H1 (cell line): ENCODE measurements at regions not wholly inside any gene's neighbourhood (a gene's known extent, or its start where the extent isn't known, plus 50 kb on each side); places are given as distances from the start of the nearest gene placed in this dataset.
"Not testable (repeated sequence)": the region's sequence is repeated elsewhere in the genome, so short reads cannot be mapped to it uniquely, and the experiment has no call there.

ENCODE experiments used
- CTCF ChIA-PET: fragments of 300-600 bp; sonication (Branson Sonifier 250); formaldehyde crosslinking; loops from one replicate; lab custom pipeline; 2021; ENCODE audit not compliant: partially characterized antibody; lab: Charles Lee
- POLR2A ChIA-PET: fragments of 300-600 bp; sonication (Branson Sonifier 250); formaldehyde crosslinking; loops from one replicate; lab custom pipeline; 2021; ENCODE audit warnings: inconsistent platforms; ENCODE audit not compliant: partially characterized antibody; lab: Charles Lee
- DNase-seq, 2 experiments: peaks; one replicate each; pipeline versions ENCODE4 v3.0.0 to v3.0.0-alpha.2; 2010 to 2022; ENCODE audit warnings: low spot score in 2 of 2, low read depth in 1 of 2, mixed read lengths in 1 of 2
- FAIRE-seq: peaks from 2 replicates; lab custom pipeline; 2011; peaks lifted over from hg19 to GRCh38; lab: Jason Lieb, UNC
- H2AFZ ChIP-seq: 2 replicates; pipeline ENCODE4 v1.8.1; 2012; ENCODE audit warnings: low read length, inconsistent platforms
- H2AK5ac ChIP-seq: 2 replicates; pipeline ENCODE4 v1.6.1; 2013; ENCODE audit warnings: low read depth, low read length
- H2BK120ac ChIP-seq: replicated peaks from 2 replicates; pipeline ENCODE3; 2013; ENCODE audit warnings: low read depth, low read length, inconsistent platforms
- H2BK12ac ChIP-seq: 2 replicates; pipeline ENCODE4 v1.6.1; 2013; ENCODE audit warnings: low read depth, low read length
- H2BK15ac ChIP-seq: 2 replicates; pipeline ENCODE4 v1.6.1; 2013; ENCODE audit warnings: low read length
- H2BK20ac ChIP-seq: 2 replicates; pipeline ENCODE4 v1.6.1; 2013; ENCODE audit warnings: low read length
- H2BK5ac ChIP-seq: 2 replicates; pipeline ENCODE4 v1.6.1; 2013; ENCODE audit warnings: low read depth, low read length
- H3K14ac ChIP-seq: 2 replicates; pipeline ENCODE4 v1.6.1; 2013; ENCODE audit warnings: inconsistent platforms; ENCODE audit not compliant: insufficient read length
- H3K18ac ChIP-seq: 2 replicates; pipeline ENCODE4 v1.6.1; 2013; ENCODE audit warnings: low read length; ENCODE audit errors: extremely low read depth
- H3K23ac ChIP-seq: 2 replicates; pipeline ENCODE4 v1.6.1; 2013; ENCODE audit warnings: inconsistent platforms; ENCODE audit not compliant: insufficient read length
- H3K23me2 ChIP-seq: 2 replicates; pipeline ENCODE4 v1.6.1; 2013; ENCODE audit warnings: low read depth, low read length
- H3K27ac ChIP-seq: 2 replicates; pipeline ENCODE4 v1.6.1; 2011; ENCODE audit warnings: low read depth, low read length, inconsistent platforms
- H3K27me3 ChIP-seq, 4 experiments: replicated peaks in 1 of 4; 1 replicate in 1 of 4; 2 replicates in 3 of 4; pipeline versions ENCODE4 v1.6.1 to v1.8.1; 2011 to 2013; ENCODE audit warnings: low read length in 3 of 4, mild to moderate bottlenecking in 3 of 4, inconsistent platforms in 2 of 4, mixed read lengths in 2 of 4, moderate library complexity in 1 of 4; ENCODE audit not compliant: control insufficient read depth in 3 of 4, insufficient read depth in 3 of 4; ENCODE audit errors: extremely low read depth in 1 of 4
- H3K36me3 ChIP-seq, 4 experiments: 2 replicates each; pipeline versions ENCODE4 v1.6.1 to v1.8.1; 2011 to 2013; ENCODE audit warnings: mild to moderate bottlenecking in 4 of 4, low read length in 3 of 4, moderate library complexity in 2 of 4, control low read depth in 1 of 4, inconsistent platforms in 1 of 4; ENCODE audit not compliant: insufficient read depth in 4 of 4, control insufficient read depth in 2 of 4
- H3K4ac ChIP-seq: replicated peaks from 2 replicates; pipeline ENCODE3; 2013; ENCODE audit warnings: low read length, low read depth, mixed read lengths, inconsistent platforms; ENCODE audit not compliant: insufficient read length
- H3K4me1 ChIP-seq, 4 experiments: replicated peaks in 1 of 4; 1 replicate in 1 of 4; 2 replicates in 3 of 4; pipeline versions ENCODE4 v1.6.1 to v1.8.1; 2011 to 2013; ENCODE audit warnings: low read length in 3 of 4, inconsistent platforms in 2 of 4, mixed read lengths in 1 of 4; ENCODE audit not compliant: insufficient read depth in 4 of 4, control insufficient read depth in 3 of 4
- H3K4me2 ChIP-seq, 2 experiments: 2 replicates each; pipeline versions ENCODE4 v1.6.1 to v1.8.1; 2011 to 2013; ENCODE audit warnings: low read depth in 2 of 2, low read length in 2 of 2, control low read depth in 1 of 2, inconsistent platforms in 1 of 2, mild to moderate bottlenecking in 1 of 2; ENCODE audit not compliant: insufficient read depth in 1 of 2
- H3K4me3 ChIP-seq, 4 experiments: fragments of 200-600, 300-600 bp in 1 of 4; sonication (generic), shearing (Covaris generic), sonication (Bioruptor Twin) in 1 of 4; 2 replicates each; pipeline versions ENCODE4 v1.5.1 to v1.8.1; 2011 to 2016; ENCODE audit warnings: low read length in 4 of 4, low read depth in 3 of 4, control low read depth in 2 of 4, inconsistent platforms in 2 of 4, mild to moderate bottlenecking in 2 of 4, mixed read lengths in 1 of 4, moderate library complexity in 1 of 4; ENCODE audit not compliant: insufficient read depth in 2 of 4; ENCODE audit errors: extremely low read depth in 1 of 4
- H3K56ac ChIP-seq: replicated peaks from 2 replicates; pipeline ENCODE3; 2013; ENCODE audit warnings: low read depth, mild to moderate bottlenecking, mixed read lengths, low read length, inconsistent platforms; ENCODE audit not compliant: insufficient read length
- H3K79me1 ChIP-seq: 2 replicates; pipeline ENCODE4 v1.6.1; 2013; ENCODE audit warnings: low read depth, low read length, control low read depth
- H3K79me2 ChIP-seq, 2 experiments: 2 replicates each; pipeline versions ENCODE4 v1.6.1 to v1.8.1; 2012 to 2013; ENCODE audit warnings: low read length in 2 of 2, mild to moderate bottlenecking in 2 of 2, inconsistent platforms in 1 of 2; ENCODE audit not compliant: insufficient read depth in 2 of 2, control insufficient read depth in 1 of 2
- H3K9ac ChIP-seq, 4 experiments: replicated peaks in 1 of 4; 1 replicate in 1 of 4; 2 replicates in 3 of 4; pipeline versions ENCODE4 v1.6.1 to v1.8.1; 2011 to 2013; ENCODE audit warnings: low read depth in 3 of 4, low read length in 3 of 4, control low read depth in 2 of 4, mild to moderate bottlenecking in 2 of 4, moderate library complexity in 2 of 4, inconsistent platforms in 1 of 4; ENCODE audit errors: extremely low read depth in 1 of 4
- H3K9me3 ChIP-seq, 2 experiments: 2 replicates each; pipeline versions ENCODE4 v1.6.1 to v1.8.1; 2012 to 2013; ENCODE audit warnings: mild to moderate bottlenecking in 2 of 2, moderate library complexity in 2 of 2, control low read depth in 1 of 2, inconsistent platforms in 1 of 2, low read depth in 1 of 2, low read length in 1 of 2, mixed read lengths in 1 of 2; ENCODE audit not compliant: insufficient read depth in 2 of 2
- H4K20me1 ChIP-seq, 2 experiments: replicated peaks in 1 of 2; 2 replicates each; pipeline versions ENCODE3 to v1.8.1; 2011 to 2013; ENCODE audit warnings: inconsistent platforms in 2 of 2, low read length in 2 of 2, mild to moderate bottlenecking in 1 of 2; ENCODE audit not compliant: insufficient read depth in 2 of 2, control insufficient read depth in 1 of 2
- H4K5ac ChIP-seq: 2 replicates; pipeline ENCODE4 v1.6.1; 2013; ENCODE audit warnings: low read length, low read depth, mixed read lengths, inconsistent platforms; ENCODE audit not compliant: insufficient read length
- H4K8ac ChIP-seq: 2 replicates; pipeline ENCODE4 v1.8.0; 2013; ENCODE audit warnings: mild to moderate bottlenecking, moderate library complexity, low read length, inconsistent platforms; ENCODE audit not compliant: insufficient read depth; ENCODE audit errors: extremely low read depth
- H4K91ac ChIP-seq: replicated peaks from 2 replicates; pipeline ENCODE3; 2013; ENCODE audit warnings: low read length, mixed read lengths, inconsistent platforms; ENCODE audit not compliant: insufficient read length
- WGBS, 2 experiments: shearing (Covaris generic) in 1 of 2; methylation state at CpG; one replicate each; pipeline versions ENCODE4 v1.1.6 to v1.1.7; 2013 to 2015; ENCODE audit warnings: low lambda C conversion rate in 2 of 2, mixed read lengths in 2 of 2, inconsistent platforms in 1 of 2, low coverage in 1 of 2, missing lambda C conversion rate in 1 of 2; ENCODE audit not compliant: insufficient replicate concordance in 2 of 2, insufficient coverage in 1 of 2, insufficient read length in 1 of 2; ENCODE audit errors: extremely low coverage in 1 of 2, missing lambda C conversion rate in 1 of 2; 5-methylcytosine and 5-hydroxymethylcytosine counted together

GRCh38 chrY:6395042-6395441 is 149.0 kb downstream of the TSPY2 start:
- H2AK5ac ChIP-seq, H2BK15ac ChIP-seq, H3K4me1 ChIP-seq, H3K23me2 ChIP-seq, H3K14ac ChIP-seq, H4K20me1 ChIP-seq, H2BK12ac ChIP-seq, H2BK20ac ChIP-seq, H3K79me1 ChIP-seq, H3K4me2 ChIP-seq, H3K18ac ChIP-seq, H3K4me3 ChIP-seq, H3K56ac ChIP-seq, POLR2A ChIA-PET, H3K9me3 ChIP-seq, H3K36me3 ChIP-seq, H4K91ac ChIP-seq, DNase-seq, CTCF ChIA-PET, H3K4ac ChIP-seq, H2AFZ ChIP-seq, H4K5ac ChIP-seq, FAIRE-seq, H4K8ac ChIP-seq, H2BK5ac ChIP-seq, H3K79me2 ChIP-seq, H3K27ac ChIP-seq, H3K9ac ChIP-seq, H3K23ac ChIP-seq, H2BK120ac ChIP-seq, H3K27me3 ChIP-seq: not testable (repeated sequence)
- no CpG with 5 or more reads among the region's 6 CpGs for WGBS, 2 experiments

- H3K4ac ChIP-seq, H2BK12ac ChIP-seq, POLR2A ChIA-PET, H3K79me2 ChIP-seq, H3K36me3 ChIP-seq, H4K8ac ChIP-seq, H3K9me3 ChIP-seq, H3K4me2 ChIP-seq, H3K4me1 ChIP-seq, H3K27me3 ChIP-seq, H2AK5ac ChIP-seq, H3K9ac ChIP-seq, H4K5ac ChIP-seq, H3K18ac ChIP-seq, H3K4me3 ChIP-seq, H3K27ac ChIP-seq, H3K23ac ChIP-seq, H4K20me1 ChIP-seq, CTCF ChIA-PET, H3K56ac ChIP-seq, H3K23me2 ChIP-seq, FAIRE-seq, H2BK20ac ChIP-seq, H3K14ac ChIP-seq, H2BK120ac ChIP-seq, H4K91ac ChIP-seq, H2BK5ac ChIP-seq, H2BK15ac ChIP-seq, H3K79me1 ChIP-seq, DNase-seq, H2AFZ ChIP-seq: not testable (repeated sequence)
- WGBS, 2 experiments: no CpG with 5 or more reads among the region's 2 CpGs
Measured at GRCh38 chrY:6401871-6402270, 155.8 kb downstream of the TSPY2 start.
